K562 (cell line): ENCODE measurements at regions not wholly inside any gene's neighbourhood (a gene's known extent, or its start where the extent isn't known, plus 50 kb on each side); places are given as distances from the start of the nearest gene placed in this dataset.

Experiments
- ATF3 ChIP-seq, 2 experiments: fragments of 450-650 bp in 1 of 2; sonication (generic) in 1 of 2; formaldehyde crosslinking in 1 of 2; IDR thresholded peaks in 1 of 2; conservative IDR thresholded peaks in 1 of 2; 2 replicates each; pipeline versions ENCODE4 v1.6.1 to v1.8.1; 2016 to 2023; ENCODE audit warnings: mild to moderate bottlenecking in 2 of 2, moderate library complexity in 2 of 2, inconsistent platforms in 1 of 2, missing genetic modification reagents in 1 of 2
- CBX3 ChIP-seq, 2 experiments: IDR thresholded peaks; 1 replicate in 1 of 2; 2 replicates in 1 of 2; pipeline ENCODE4 v1.6.1; 2012; ENCODE audit warnings: inconsistent platforms in 2 of 2, low read length in 2 of 2, borderline replicate concordance in 1 of 2, control low read depth in 1 of 2
- CUX1 ChIP-seq: fragments of 200-800 bp; sonication (Bioruptor generic); IDR thresholded peaks from 2 replicates; pipeline ENCODE4 v1.6.1; 2016; ENCODE audit warnings: missing genetic modification characterization, missing compliant biosample characterization
- DNMT1 ChIP-seq: fragments of 450-650 bp; IDR thresholded peaks from 2 replicates; pipeline ENCODE4 v1.6.1; 2016; ENCODE audit warnings: antibody characterized with exemption, mild to moderate bottlenecking
- ELF4 ChIP-seq: fragments of 450-650 bp; formaldehyde crosslinking; IDR thresholded peaks from 2 replicates; pipeline ENCODE4 v1.4.0; 2022; ENCODE audit warnings: missing genetic modification characterization
- FOXA3 ChIP-seq, 2 experiments: fragments of 450-650 bp in 1 of 2; sonication (generic) in 1 of 2; formaldehyde crosslinking; IDR thresholded peaks in 1 of 2; conservative IDR thresholded peaks in 1 of 2; 2 replicates each; pipeline versions ENCODE4 v1.4.0 to v1.8.0; 2020 to 2022; ENCODE audit warnings: mild to moderate bottlenecking in 2 of 2, missing genetic modification reagents in 1 of 2
- FOXM1 ChIP-seq, 2 experiments: fragments of 450-650 bp in 1 of 2; sonication (generic) in 1 of 2; formaldehyde crosslinking in 1 of 2; IDR thresholded peaks; 2 replicates each; pipeline versions ENCODE4 v1.6.1 to v1.9.0; 2017 to 2022; ENCODE audit warnings: low read depth in 2 of 2, mild to moderate bottlenecking in 2 of 2, missing genetic modification reagents in 1 of 2, moderate library complexity in 1 of 2
- PHF8 ChIP-seq: fragments of 200-600 bp; sonication (generic); IDR thresholded peaks from 2 replicates; pipeline ENCODE4 v1.6.1; 2012; ENCODE audit warnings: mixed run types, mild to moderate bottlenecking, inconsistent platforms, low read length, moderate library complexity, borderline replicate concordance
- RBM14 ChIP-seq: fragments of 200-400 bp; formaldehyde crosslinking; IDR thresholded peaks from 2 replicates; pipeline ENCODE4 v1.6.1; 2018; ENCODE audit warnings: low read depth, mild to moderate bottlenecking, low read length, moderate library complexity, borderline replicate concordance; ENCODE audit not compliant: insufficient read depth
- RFX5 ChIP-seq: IDR thresholded peaks from 2 replicates; pipeline ENCODE4 v1.6.1; 2011; ENCODE audit warnings: low read depth, mild to moderate bottlenecking, improper control_type of control experiment, low read length
- RFX7 ChIP-seq: fragments of 250-450 bp; sonication (Bioruptor Pico); IDR thresholded peaks from 2 replicates; pipeline ENCODE4 v1.5.1; 2021; ENCODE audit warnings: mild to moderate bottlenecking
- SMARCA5 ChIP-seq: fragments of 450-650 bp; IDR thresholded peaks from 2 replicates; pipeline ENCODE4 v1.6.1; 2016
- THAP12 ChIP-seq: fragments of 250-450 bp; sonication (Bioruptor Pico); IDR thresholded peaks from 2 replicates; pipeline ENCODE4 v1.9.0; 2021; ENCODE audit warnings: mild to moderate bottlenecking, inconsistent platforms
- XRCC5 ChIP-seq: fragments of 200-400 bp; formaldehyde crosslinking; IDR thresholded peaks from 2 replicates; pipeline ENCODE4 v1.6.1; 2017; ENCODE audit warnings: low read depth, mild to moderate bottlenecking, low read length
- ZBTB12 ChIP-seq: fragments of 250-450 bp; sonication (Bioruptor Pico); IDR thresholded peaks from 2 replicates; pipeline ENCODE4 v1.4.0; 2020
- ZNF444 ChIP-seq: fragments of 250-450 bp; sonication (Bioruptor Pico); IDR thresholded peaks from 2 replicates; pipeline ENCODE4 v1.4.0; 2020; ENCODE audit warnings: mild to moderate bottlenecking, moderate library complexity

- TF ChIP-seq CUX1 (no peak), FOXM1 (IDR thresholded peaks at IDR 0.05; ENCODE audit: low read depth) (no peak), FOXM1 (CRISPR knock-in tag; IDR thresholded peaks at IDR 0.05; ENCODE audit: low read depth) (no peak), RBM14 (no peak), DNMT1 (no peak), ATF3 (IDR thresholded peaks at IDR 0.05) (no peak), ATF3 (CRISPR knock-in tag; conservative IDR thresholded peaks at IDR 0.05) (no peak), PHF8 (no peak), ZBTB12 (no peak), CBX3 (IDR thresholded peaks at IDR 0.05; ENCODE audit: borderline replicate concordance in 1 of 2, low read length in 2 of 2) (no peak), THAP12 (CRISPR knock-in tag) (no peak), RFX7 (CRISPR knock-in tag) (no peak), FOXA3 (CRISPR knock-in tag; conservative IDR thresholded peaks at IDR 0.05 in 1 of 2, IDR thresholded peaks at IDR 0.05 in 1 of 2) (no peak), SMARCA5 (no peak), XRCC5 (no peak), RFX5 (no peak), ELF4 (CRISPR knock-in tag) (0 out of 2 replicates have a peak, but pooled peaks have one; percentile 7), ZNF444 (peak; percentile 48; the same call in 1 of the 2 replicates)
These were observed 89.3 kb upstream of the PLEKHM1 start (continued) for GRCh38 chr17:45579529-45580495.
